Nephron progenitor cell (in vitro differentiated cells): ENCODE measurements at regions not wholly inside any gene's neighbourhood (a gene's known extent, or its start where the extent isn't known, plus 50 kb on each side); places are given as distances from the start of the nearest gene placed in this dataset.

Experiments
- DNase-seq: peaks from one replicate; pipeline ENCODE4 v3.0.0; 2021
- H3K27ac Mint-ChIP-seq: 2 replicates; pipeline ENCODE4 v1.8.0; 2021; ENCODE audit warnings: mild to moderate bottlenecking, moderate library complexity, mixed read lengths
- H3K27me3 Mint-ChIP-seq: 2 replicates; pipeline ENCODE4 v1.8.0; 2021; ENCODE audit warnings: mild to moderate bottlenecking, low read depth, mixed read lengths; ENCODE audit not compliant: poor library complexity
- H3K36me3 Mint-ChIP-seq: 2 replicates; pipeline ENCODE4 v1.8.0; 2021; ENCODE audit warnings: low read depth, mixed read lengths
- H3K4me1 Mint-ChIP-seq: 2 replicates; pipeline ENCODE4 v1.8.0; 2021; ENCODE audit warnings: mixed read lengths
- H3K4me3 Mint-ChIP-seq: 2 replicates; pipeline ENCODE4 v1.8.0; 2021; ENCODE audit warnings: mild to moderate bottlenecking, moderate library complexity, mixed read lengths
- H3K9me3 Mint-ChIP-seq: 2 replicates; pipeline ENCODE4 v1.8.0; 2021; ENCODE audit warnings: mild to moderate bottlenecking, moderate library complexity, mixed read lengths
- TF ChIP-seq, protein P1 (sequence below): fragments of 200-600 bp; sonication (generic); IDR thresholded peaks from 2 replicates; pipeline ENCODE4 v1.5.0; 2021; ENCODE audit warnings: antibody characterized with exemption

DNA sequence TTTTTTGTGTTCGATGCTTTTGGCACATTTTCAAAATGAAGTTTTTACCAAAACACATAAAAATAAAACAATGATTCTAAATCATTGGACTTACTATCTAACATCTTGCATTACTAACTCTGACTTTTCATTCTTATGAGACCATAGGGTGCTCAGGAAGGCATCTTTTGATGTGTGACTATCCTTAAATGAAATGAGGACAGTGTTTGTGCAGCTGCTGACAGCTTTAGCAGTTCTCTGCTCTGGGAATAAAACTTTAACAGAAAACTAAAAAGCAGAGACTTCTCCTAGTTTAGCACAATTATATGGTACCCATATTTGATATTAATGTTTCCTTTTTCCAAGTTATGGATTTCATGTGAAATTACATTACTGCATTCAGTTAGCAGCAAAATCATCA, 471.6 kb downstream of the ARL4A start:
- Mint-ChIP-seq H3K4me1 (peaks cover 21% of the 10 kb centered on the region), H3K27ac (no peak overlapping the region), H3K4me3 (no peak overlapping the region), H3K36me3 (no peaks in the 10 kb centered on the region), H3K27me3 (no peaks in the 10 kb centered on the region), H3K9me3 (no peaks in the 10 kb centered on the region)
- no peak for DNase-seq
- TF ChIP-seq, protein P1, sequence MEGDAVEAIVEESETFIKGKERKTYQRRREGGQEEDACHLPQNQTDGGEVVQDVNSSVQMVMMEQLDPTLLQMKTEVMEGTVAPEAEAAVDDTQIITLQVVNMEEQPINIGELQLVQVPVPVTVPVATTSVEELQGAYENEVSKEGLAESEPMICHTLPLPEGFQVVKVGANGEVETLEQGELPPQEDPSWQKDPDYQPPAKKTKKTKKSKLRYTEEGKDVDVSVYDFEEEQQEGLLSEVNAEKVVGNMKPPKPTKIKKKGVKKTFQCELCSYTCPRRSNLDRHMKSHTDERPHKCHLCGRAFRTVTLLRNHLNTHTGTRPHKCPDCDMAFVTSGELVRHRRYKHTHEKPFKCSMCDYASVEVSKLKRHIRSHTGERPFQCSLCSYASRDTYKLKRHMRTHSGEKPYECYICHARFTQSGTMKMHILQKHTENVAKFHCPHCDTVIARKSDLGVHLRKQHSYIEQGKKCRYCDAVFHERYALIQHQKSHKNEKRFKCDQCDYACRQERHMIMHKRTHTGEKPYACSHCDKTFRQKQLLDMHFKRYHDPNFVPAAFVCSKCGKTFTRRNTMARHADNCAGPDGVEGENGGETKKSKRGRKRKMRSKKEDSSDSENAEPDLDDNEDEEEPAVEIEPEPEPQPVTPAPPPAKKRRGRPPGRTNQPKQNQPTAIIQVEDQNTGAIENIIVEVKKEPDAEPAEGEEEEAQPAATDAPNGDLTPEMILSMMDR: no peak

DNA sequence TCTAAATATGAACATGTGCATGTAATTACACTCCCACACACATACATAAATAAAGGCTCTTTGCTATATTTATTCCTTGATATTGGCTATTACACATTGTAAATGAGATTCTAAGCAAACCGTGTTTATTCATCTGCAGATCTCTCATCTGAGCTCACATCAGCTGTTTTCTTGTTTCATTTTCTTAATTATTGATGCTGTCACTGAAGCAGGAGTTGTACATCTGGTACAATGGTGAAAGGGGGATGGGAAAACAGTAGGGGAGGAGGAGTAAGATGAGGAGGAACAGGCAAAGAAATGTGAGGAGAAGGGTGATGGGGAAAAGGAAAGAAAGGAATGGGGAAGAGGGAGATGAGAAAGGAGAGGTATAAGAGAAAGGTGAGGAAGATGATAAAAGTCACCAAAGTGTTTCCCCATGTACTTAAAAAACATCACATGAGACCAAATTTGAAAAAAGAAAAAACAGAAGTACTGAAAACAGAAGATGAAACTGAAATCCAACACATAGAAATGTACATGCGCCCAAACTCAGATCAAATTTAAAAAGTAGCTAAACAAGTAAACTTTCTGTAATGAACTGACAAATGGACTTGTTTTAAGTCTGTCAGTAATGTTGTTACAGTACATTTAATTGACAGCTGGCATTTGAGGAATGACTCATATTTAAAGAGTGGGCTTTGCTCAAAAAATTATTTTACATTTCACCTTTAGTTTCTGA, 472.2 kb downstream of the ARL4A start:
- H3K4me3 Mint-ChIP-seq: no peak overlapping the region
- DNase-seq: no peak
- H3K9me3 Mint-ChIP-seq: no peaks in the 10 kb centered on the region
- no peaks in the 10 kb centered on the region for H3K36me3 Mint-ChIP-seq
- TF ChIP-seq, protein P1: no peak
- H3K27ac Mint-ChIP-seq: peak overlapping the region; percentile 3
- peaks cover 20% of the 10 kb centered on the region for H3K4me1 Mint-ChIP-seq
- H3K27me3 Mint-ChIP-seq: no peaks in the 10 kb centered on the region

- Mint-ChIP-seq H3K4me3 (no peak overlapping the region), H3K36me3 (no peaks in the 10 kb centered on the region), H3K27ac (no peak overlapping the region), H3K27me3 (no peaks in the 10 kb centered on the region), H3K4me1 (peaks cover 12% of the 10 kb centered on the region), H3K9me3 (no peaks in the 10 kb centered on the region)
- no peak for DNase-seq
- TF ChIP-seq, protein P1: no peak
Measured at GRCh38 chr7:13161125-13161524, 473.7 kb downstream of the ARL4A start.

GRCh38 chr7:13165854-13166253, 478.4 kb downstream of the ARL4A start:
- Mint-ChIP-seq H3K27ac (no peak overlapping the region), H3K9me3 (peaks cover 11% of the 10 kb centered on the region), H3K4me3 (no peak overlapping the region), H3K27me3 (no peaks in the 10 kb centered on the region), H3K36me3 (no peaks in the 10 kb centered on the region), H3K4me1 (peaks cover 13% of the 10 kb centered on the region)
- TF ChIP-seq, protein P1: no peak
- DNase-seq: no peak

DNA sequence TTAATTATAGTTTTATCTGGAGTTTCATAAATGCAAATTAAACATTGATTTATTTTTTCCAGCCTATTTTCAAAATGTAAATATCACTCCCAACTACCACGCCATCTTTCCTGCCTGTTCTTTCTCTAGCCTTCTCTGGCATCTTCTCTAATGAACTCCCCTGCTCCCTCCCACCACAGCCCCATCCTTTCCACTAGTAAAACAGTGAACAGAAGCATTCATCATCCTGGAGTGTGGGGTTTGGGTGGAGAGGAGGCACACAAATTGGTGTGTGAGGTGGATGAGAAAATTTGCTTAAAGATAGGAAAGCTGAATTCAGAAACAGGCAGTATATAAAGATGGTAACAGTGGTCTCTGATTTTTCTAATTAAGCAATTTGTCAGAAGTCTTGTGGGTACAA, 479.4 kb downstream of the ARL4A start:
- DNase-seq: no peak
- Mint-ChIP-seq H3K9me3 (peaks cover 11% of the 10 kb centered on the region), H3K27me3 (no peaks in the 10 kb centered on the region), H3K36me3 (no peaks in the 10 kb centered on the region), H3K4me3 (no peak overlapping the region), H3K4me1 (peaks cover 13% of the 10 kb centered on the region), H3K27ac (no peak overlapping the region)
- TF ChIP-seq, protein P1: no peak

DNA sequence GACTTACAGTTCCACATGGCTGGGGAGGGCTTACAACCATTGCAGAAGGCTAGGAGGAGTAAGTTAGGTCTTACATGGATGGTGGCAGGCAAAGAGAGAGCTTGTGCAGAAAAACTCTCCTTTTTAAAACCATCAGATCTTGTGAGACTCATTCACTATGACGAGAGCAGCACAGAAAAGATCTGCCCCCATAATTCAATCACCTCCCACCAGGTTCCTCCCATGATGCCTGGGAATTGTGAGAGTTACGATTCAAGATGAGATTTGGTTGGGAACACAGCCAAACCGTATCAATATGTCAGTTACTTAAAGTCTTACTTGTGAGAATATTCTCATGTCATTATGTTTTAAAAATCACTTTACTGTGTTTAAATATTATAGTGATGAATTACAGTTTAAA, 481.9 kb downstream of the ARL4A start:
- peaks cover 3% of the 10 kb centered on the region for H3K27me3 Mint-ChIP-seq
- no peak overlapping the region for H3K4me3 Mint-ChIP-seq
- H3K27ac Mint-ChIP-seq: no peak overlapping the region
- peaks cover 11% of the 10 kb centered on the region for H3K9me3 Mint-ChIP-seq
- no peak for DNase-seq
- TF ChIP-seq, protein P1: no peak
- peaks cover 18% of the 10 kb centered on the region for H3K4me1 Mint-ChIP-seq
- H3K36me3 Mint-ChIP-seq: no peaks in the 10 kb centered on the region
